ENCODE measurements at regions not wholly inside any gene's neighbourhood (a gene's known extent, or its start where the extent isn't known, plus 50 kb on each side); places are given as distances from the start of the nearest gene placed in this dataset.
A peak's percentile ranks its signal among the peaks of the same experiment; 100 is the strongest.
"Not testable (repeated sequence)": the region's sequence is repeated elsewhere in the genome, so short reads cannot be mapped to it uniquely, and the experiment has no call there.

- Histone ChIP-seq H3K9me3 (replicated peaks) (no peaks in the 10 kb centered on the region), H3K4me1 (replicated peaks) (peaks cover 5% of the 10 kb centered on the region; the same call in 1 of the 2 replicates), H3K27me3 (replicated peaks) (no peaks in the 10 kb centered on the region), H3K27ac (no peak overlapping the region), H3K4me3 (no peak overlapping the region), H3K36me3 (no peaks in the 10 kb centered on the region)
- peak in 1 of 2 experiments; percentile 11 for DNase-seq (ENCODE audit: low read depth in 1 of 2, low spot score in 2 of 2)
These were observed 171.6 kb downstream of the RASEF start for GRCh38 chr9:82891321-82891720.

DNA sequence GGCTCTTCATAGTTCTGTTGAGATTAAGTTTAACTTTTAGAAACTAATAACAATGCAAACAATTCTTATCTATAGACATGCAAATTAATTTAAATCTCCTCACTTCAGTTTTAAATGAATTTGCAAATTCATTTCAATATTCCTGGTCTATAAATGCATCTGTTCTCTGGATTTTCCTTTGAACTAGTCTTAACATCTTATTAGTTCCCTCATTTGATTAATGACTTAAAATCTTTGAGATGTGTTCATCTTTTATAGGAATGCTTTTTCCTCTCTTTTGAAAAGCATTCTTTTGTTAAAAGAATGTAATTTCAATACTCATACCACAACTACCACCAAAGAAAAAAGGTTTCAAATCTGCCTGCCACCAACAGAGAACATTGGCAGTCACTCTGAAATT lies 169.4 kb downstream of the RASEF start:
- DNase-seq (ENCODE audit: low read depth in 1 of 2, low spot score in 2 of 2): no peak
- no peak overlapping the region for H3K27ac ChIP-seq
- H3K9me3 ChIP-seq (replicated peaks): no peaks in the 10 kb centered on the region

DNA sequence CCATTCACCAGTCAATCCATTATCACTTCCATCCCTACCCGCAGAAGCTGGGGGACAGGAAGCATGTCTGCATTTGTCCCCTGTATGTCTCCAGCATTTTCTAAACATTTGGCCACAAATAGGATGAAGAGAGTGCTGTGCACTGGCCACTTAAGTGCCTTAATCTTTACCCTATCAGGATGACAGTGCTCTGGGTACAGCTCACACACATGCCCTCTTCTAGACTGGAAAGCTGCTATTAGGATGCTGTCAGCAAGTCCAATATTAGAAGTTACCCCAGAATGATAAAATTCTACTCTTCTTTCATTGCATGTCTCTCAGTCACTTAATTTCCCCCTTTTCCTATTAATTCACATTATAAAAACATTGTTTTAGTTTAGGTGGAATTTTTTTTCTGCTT lies 168.4 kb downstream of the RASEF start:
- DNase-seq (ENCODE audit: low read depth in 1 of 2, low spot score in 2 of 2): no peak
- H3K27me3 ChIP-seq (replicated peaks): no peaks in the 10 kb centered on the region
- no peaks in the 10 kb centered on the region for H3K9me3 ChIP-seq (replicated peaks)
- no peak overlapping the region for H3K4me3 ChIP-seq
- peaks cover 5% of the 10 kb centered on the region; the same call in 1 of the 2 replicates for H3K4me1 ChIP-seq (replicated peaks)
- H3K36me3 ChIP-seq: no peaks in the 10 kb centered on the region
- no peak overlapping the region for H3K27ac ChIP-seq

More for the DNA sequence above, 169.4 kb downstream of the RASEF start:
- Histone ChIP-seq H3K4me3 (no peak overlapping the region), H3K4me1 (replicated peaks) (peaks cover 5% of the 10 kb centered on the region; the same call in 1 of the 2 replicates), H3K27me3 (replicated peaks) (no peaks in the 10 kb centered on the region), H3K36me3 (no peaks in the 10 kb centered on the region)

- Histone ChIP-seq H3K27ac (no peak overlapping the region), H3K4me1 (replicated peaks) (peaks cover 5% of the 10 kb centered on the region; the same call in 1 of the 2 replicates)
These were observed 167.8 kb downstream of the RASEF start for GRCh38 chr9:82894961-82895821.

DNA sequence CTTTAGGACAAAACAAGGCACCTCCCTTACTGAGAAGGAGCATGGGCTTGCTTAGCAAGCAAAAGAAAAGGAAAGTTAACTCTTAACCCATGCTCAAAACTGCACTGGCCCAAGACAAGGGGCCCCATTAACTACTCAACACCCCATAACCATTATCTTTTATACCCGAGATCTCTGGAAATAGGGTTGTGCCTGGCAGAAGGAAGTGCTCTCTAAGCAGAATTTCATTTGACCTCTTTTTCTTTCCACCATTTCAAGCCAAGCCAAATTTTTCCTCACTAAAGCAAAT lies 167.2 kb downstream of the RASEF start:
- no peak for DNase-seq (ENCODE audit: low read depth in 1 of 2, low spot score in 2 of 2)
- Histone ChIP-seq H3K36me3 (no peaks in the 10 kb centered on the region), H3K27me3 (replicated peaks) (no peaks in the 10 kb centered on the region), H3K9me3 (replicated peaks) (no peaks in the 10 kb centered on the region), H3K4me1 (replicated peaks) (peaks cover 5% of the 10 kb centered on the region; the same call in 1 of the 2 replicates), H3K27ac (no peak overlapping the region), H3K4me3 (no peak overlapping the region)

More at GRCh38 chr9:82894961-82895821, 167.8 kb downstream of the RASEF start:
- Histone ChIP-seq H3K27me3 (replicated peaks) (no peaks in the 10 kb centered on the region), H3K4me3 (no peak overlapping the region), H3K9me3 (replicated peaks) (no peaks in the 10 kb centered on the region), H3K36me3 (no peaks in the 10 kb centered on the region)
- no peak for DNase-seq (ENCODE audit: low read depth in 1 of 2, low spot score in 2 of 2)

DNA sequence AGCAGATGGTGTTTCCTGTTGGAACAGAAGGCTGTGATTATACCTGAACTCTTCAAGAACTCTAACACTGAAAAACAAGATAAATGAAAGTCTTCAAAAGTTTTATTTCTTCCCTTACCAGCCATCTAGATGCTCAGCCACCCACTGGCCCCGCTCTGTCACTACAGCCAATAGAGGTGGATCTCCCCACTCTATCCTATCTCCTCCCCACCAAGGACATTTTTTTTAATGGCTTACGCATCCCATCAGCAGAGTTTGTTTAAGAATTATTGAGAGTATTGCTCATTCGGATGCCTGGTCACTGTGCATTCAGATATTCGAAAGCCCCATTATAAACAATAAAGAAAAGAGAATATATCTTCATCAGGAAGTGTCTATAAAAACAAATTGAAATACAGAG lies 159.4 kb downstream of the RASEF start:
- H3K27me3 ChIP-seq (replicated peaks): no peaks in the 10 kb centered on the region
- no peaks in the 10 kb centered on the region for H3K9me3 ChIP-seq (replicated peaks)
- no peak overlapping the region for H3K4me3 ChIP-seq
- no peaks in the 10 kb centered on the region for H3K36me3 ChIP-seq
- H3K27ac ChIP-seq: no peak overlapping the region
- H3K4me1 ChIP-seq (replicated peaks): no peaks in the 10 kb centered on the region
- no peak for DNase-seq (ENCODE audit: low read depth in 1 of 2, low spot score in 2 of 2)

- DNase-seq (ENCODE audit: low read depth in 1 of 2, low spot score in 2 of 2): no peak
- Histone ChIP-seq H3K27me3 (replicated peaks) (no peaks in the 10 kb centered on the region), H3K4me3 (no peak overlapping the region), H3K27ac (no peak overlapping the region), H3K36me3 (no peaks in the 10 kb centered on the region), H3K9me3 (replicated peaks) (peaks cover 2% of the 10 kb centered on the region; the same call in 1 of the 2 replicates), H3K4me1 (replicated peaks) (no peaks in the 10 kb centered on the region)
These were observed 150.9 kb downstream of the RASEF start for GRCh38 chr9:82911996-82912395.

GRCh38 chr9:82912645-82913044 lies 150.3 kb downstream of the RASEF start:
- Histone ChIP-seq H3K9me3 (replicated peaks) (peaks cover 2% of the 10 kb centered on the region; the same call in 1 of the 2 replicates), H3K36me3 (no peaks in the 10 kb centered on the region), H3K4me3 (no peak overlapping the region), H3K27ac (no peak overlapping the region), H3K27me3 (replicated peaks) (no peaks in the 10 kb centered on the region), H3K4me1 (replicated peaks) (no peaks in the 10 kb centered on the region)
- DNase-seq (ENCODE audit: low read depth in 1 of 2, low spot score in 2 of 2): no peak

GRCh38 chr9:82916238-82916637 lies 146.7 kb downstream of the RASEF start:
- H3K27me3 ChIP-seq (replicated peaks); H3K4me1 ChIP-seq (replicated peaks); H3K9me3 ChIP-seq (replicated peaks); DNase-seq (ENCODE audit: low read depth in 1 of 2, low spot score in 2 of 2); H3K4me3 ChIP-seq; H3K27ac ChIP-seq; H3K36me3 ChIP-seq: not testable (repeated sequence)

DNA sequence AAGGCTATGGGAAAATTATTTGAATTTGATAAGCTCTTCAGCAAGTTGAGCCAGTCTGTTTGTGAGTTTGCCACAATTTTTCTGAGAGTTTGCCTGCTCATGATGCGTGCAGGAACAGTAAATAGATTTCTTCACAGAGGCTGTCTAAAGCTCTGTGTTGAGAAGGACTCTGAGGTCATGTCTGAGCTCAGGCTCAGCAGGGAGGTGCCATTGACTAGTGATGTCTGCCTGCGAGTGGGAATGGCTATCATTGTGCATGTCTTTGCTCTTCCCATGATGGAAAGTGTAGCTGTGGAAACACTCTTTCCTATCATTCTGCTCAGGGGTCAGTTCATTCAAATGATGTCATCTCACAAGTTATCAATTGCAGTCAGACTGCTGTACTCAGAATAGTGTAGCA lies 142.8 kb downstream of the RASEF start:
- Histone ChIP-seq H3K9me3 (replicated peaks) (peaks cover 2% of the 10 kb centered on the region; the same call in 1 of the 2 replicates), H3K27me3 (replicated peaks) (no peaks in the 10 kb centered on the region), H3K36me3 (no peaks in the 10 kb centered on the region), H3K4me3 (no peak overlapping the region), H3K27ac (no peak overlapping the region), H3K4me1 (replicated peaks) (no peaks in the 10 kb centered on the region)
- DNase-seq (ENCODE audit: low read depth in 1 of 2, low spot score in 2 of 2): no peak

DNA sequence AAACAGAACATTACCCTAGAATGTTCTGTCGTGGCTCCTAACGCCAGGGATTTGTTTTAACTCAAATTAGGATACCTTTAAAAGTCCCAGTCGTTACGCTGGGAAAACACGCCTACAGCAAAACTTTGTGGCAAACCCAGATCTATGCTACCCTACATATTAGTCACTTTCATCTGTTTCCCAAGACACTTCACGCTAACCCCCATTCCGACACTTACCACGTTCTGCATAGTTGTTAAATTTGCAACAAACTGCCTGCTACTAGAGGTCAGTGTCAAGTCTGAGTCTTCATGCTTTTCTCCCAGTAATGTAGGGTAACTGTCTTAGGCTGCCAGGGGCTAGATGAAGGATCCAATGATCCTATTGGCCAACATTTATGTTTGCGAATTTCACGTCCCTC lies 140.3 kb downstream of the RASEF start:
- H3K27ac ChIP-seq: no peak overlapping the region
- no peak overlapping the region for H3K4me3 ChIP-seq
- H3K4me1 ChIP-seq (replicated peaks): no peaks in the 10 kb centered on the region
- no peak for DNase-seq (ENCODE audit: low read depth in 1 of 2, low spot score in 2 of 2)
- no peaks in the 10 kb centered on the region for H3K9me3 ChIP-seq (replicated peaks)
- H3K27me3 ChIP-seq (replicated peaks): no peaks in the 10 kb centered on the region
- H3K36me3 ChIP-seq: no peaks in the 10 kb centered on the region

GRCh38 chr9:82923092-82923911 lies 139.6 kb downstream of the RASEF start:
- Histone ChIP-seq H3K4me3 (no peak overlapping the region), H3K9me3 (replicated peaks) (no peaks in the 10 kb centered on the region), H3K27me3 (replicated peaks) (no peaks in the 10 kb centered on the region), H3K36me3 (no peaks in the 10 kb centered on the region), H3K4me1 (replicated peaks) (no peaks in the 10 kb centered on the region), H3K27ac (no peak overlapping the region)
- no peak for DNase-seq (ENCODE audit: low read depth in 1 of 2, low spot score in 2 of 2)

- no peaks in the 10 kb centered on the region for H3K4me1 ChIP-seq (replicated peaks)
- H3K27ac ChIP-seq: no peak overlapping the region
- H3K4me3 ChIP-seq: no peak overlapping the region
- no peaks in the 10 kb centered on the region for H3K27me3 ChIP-seq (replicated peaks)
- no peak for DNase-seq (ENCODE audit: low read depth in 1 of 2, low spot score in 2 of 2)
- H3K36me3 ChIP-seq: no peaks in the 10 kb centered on the region
- no peaks in the 10 kb centered on the region for H3K9me3 ChIP-seq (replicated peaks)
These were observed 138.9 kb downstream of the RASEF start for GRCh38 chr9:82923912-82924605.

Data from SJSA1 (cell line).